ENCODE measurements at regions not wholly inside any gene's neighbourhood (a gene's known extent, or its start where the extent isn't known, plus 50 kb on each side); places are given as distances from the start of the nearest gene placed in this dataset.

DNA sequence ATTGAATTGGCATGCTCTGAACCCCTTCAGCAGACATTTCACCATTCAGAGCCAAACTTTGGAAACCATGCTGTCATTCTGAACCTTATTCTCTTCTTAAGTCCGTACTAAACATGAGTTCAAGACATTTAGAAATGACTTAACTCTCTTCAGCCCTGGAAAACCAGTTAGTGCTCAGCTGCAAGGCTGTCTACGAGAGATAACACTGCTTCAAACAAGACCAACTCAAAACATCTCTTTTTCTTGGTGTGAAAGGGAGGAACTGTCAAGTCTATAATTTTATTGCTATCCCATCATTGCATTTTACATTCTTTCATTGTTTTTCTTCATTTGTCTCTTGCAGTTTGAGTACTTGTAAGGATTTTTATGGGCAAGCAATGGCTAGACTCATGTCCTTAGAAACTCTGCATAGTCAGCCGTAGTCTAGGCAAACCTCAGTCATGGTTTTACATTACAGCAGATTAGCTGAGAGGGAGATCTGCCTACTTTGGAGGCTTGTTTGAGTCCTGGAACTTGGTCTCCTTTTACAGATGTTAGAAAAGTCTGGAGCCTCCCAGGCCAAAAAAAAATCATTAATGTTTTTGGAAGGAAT, 120.6 kb upstream of the JADE1 start (continued):
- TF ChIP-seq, protein P1, sequence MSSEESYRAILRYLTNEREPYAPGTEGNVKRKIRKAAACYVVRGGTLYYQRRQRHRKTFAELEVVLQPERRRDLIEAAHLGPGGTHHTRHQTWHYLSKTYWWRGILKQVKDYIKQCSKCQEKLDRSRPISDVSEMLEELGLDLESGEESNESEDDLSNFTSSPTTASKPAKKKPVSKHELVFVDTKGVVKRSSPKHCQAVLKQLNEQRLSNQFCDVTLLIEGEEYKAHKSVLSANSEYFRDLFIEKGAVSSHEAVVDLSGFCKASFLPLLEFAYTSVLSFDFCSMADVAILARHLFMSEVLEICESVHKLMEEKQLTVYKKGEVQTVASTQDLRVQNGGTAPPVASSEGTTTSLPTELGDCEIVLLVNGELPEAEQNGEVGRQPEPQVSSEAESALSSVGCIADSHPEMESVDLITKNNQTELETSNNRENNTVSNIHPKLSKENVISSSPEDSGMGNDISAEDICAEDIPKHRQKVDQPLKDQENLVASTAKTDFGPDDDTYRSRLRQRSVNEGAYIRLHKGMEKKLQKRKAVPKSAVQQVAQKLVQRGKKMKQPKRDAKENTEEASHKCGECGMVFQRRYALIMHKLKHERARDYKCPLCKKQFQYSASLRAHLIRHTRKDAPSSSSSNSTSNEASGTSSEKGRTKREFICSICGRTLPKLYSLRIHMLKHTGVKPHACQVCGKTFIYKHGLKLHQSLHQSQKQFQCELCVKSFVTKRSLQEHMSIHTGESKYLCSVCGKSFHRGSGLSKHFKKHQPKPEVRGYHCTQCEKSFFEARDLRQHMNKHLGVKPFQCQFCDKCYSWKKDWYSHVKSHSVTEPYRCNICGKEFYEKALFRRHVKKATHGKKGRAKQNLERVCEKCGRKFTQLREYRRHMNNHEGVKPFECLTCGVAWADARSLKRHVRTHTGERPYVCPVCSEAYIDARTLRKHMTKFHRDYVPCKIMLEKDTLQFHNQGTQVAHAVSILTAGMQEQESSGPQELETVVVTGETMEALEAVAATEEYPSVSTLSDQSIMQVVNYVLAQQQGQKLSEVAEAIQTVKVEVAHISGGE (CRISPR knock-in tag; IDR thresholded peaks at IDR 0.05), result no peak
- TF ChIP-seq ZNF41 (CRISPR knock-in tag; conservative IDR thresholded peaks at IDR 0.05) (no peak), ZBTB17 (CRISPR knock-in tag; IDR thresholded peaks at IDR 0.05) (no peak), ZNF668 (CRISPR knock-in tag; IDR thresholded peaks at IDR 0.05) (no peak), TCF3 (CRISPR knock-in tag; IDR thresholded peaks at IDR 0.05) (peak; percentile 84)

DNA sequence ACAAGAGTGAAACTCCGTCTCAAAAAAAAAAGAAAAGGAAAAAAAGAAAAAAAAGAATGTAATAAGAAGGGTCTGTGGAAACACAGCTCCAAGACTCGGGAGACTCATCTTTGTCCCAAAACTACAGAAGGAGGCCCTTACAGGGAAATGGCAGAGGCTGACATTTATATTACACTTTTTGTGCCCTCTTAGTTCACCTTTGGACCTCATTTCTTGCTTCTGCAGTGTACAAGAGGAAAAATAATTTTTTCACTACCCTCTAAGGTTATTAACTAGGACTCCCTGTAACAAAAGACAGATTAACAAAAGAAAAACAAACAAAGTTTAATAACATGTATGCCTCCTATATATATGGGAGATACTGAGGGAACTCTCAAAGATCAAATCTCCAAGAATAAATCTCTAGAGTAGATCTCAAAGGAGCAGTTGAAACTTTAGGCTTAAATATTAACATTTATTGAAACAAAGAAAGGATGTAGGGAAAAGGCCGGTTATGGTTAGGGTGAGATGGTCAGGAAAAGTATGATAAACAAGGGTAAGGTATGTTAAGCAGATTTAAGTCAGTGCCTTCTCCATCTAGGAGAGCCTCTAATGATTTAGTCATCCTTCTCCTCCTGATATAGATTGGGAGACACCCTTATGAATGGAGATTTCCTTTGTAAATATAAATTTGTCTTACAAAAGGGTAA, 121.3 kb upstream of the JADE1 start:
- ATAC-seq, result peak; percentile 21; the same call in 1 of the 3 replicates
- H3K27ac ChIP-seq (ENCODE audit: extremely low read depth, low read depth, low read length), result peak overlapping the region; percentile 69; the same call in 2 of the 3 replicates
- no peak for DNase-seq (ENCODE audit: extremely low read depth in 1 of 4, low spot score in 3 of 4)
- H3K36me3 ChIP-seq (ENCODE audit: control insufficient read depth, insufficient read depth, low read length), result no peaks in the 10 kb centered on the region
- no TSS peak for BruUV-seq (replicated peaks)
- TF ChIP-seq GABPA (tag; conservative IDR thresholded peaks at IDR 0.05; ENCODE audit: low read depth) (no peak), TBP (optimal IDR thresholded peaks at IDR 0.05; ENCODE audit: low read depth, low read length) (peak; percentile 24)
- TF ChIP-seq, protein P2, sequence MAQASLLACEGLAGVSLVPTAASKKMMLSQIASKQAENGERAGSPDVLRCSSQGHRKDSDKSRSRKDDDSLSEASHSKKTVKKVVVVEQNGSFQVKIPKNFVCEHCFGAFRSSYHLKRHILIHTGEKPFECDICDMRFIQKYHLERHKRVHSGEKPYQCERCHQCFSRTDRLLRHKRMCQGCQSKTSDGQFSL (CRISPR knock-in tag; IDR thresholded peaks at IDR 0.05), result no peak
- TF ChIP-seq, protein P2 (tag; IDR thresholded peaks at IDR 0.05), result no peak
- H4K20me1 ChIP-seq (replicated peaks; ENCODE audit: control insufficient read depth, insufficient read depth, low read length), result no peaks in the 10 kb centered on the region
- H3K4me2 ChIP-seq (ENCODE audit: insufficient read depth, low read length), result peak overlapping the region; percentile 28; the same call in 1 of the 2 replicates
- in situ Hi-C loops (cut with MboI), result no loop called here
- peak overlapping the region in 1 of 2 experiments; percentile 21; a peak in 1 of 4 replicates for H3K9ac ChIP-seq (ENCODE audit: insufficient read depth in 1 of 2, low read depth in 2 of 2, low read length in 2 of 2)
- no peaks in the 10 kb centered on the region for H3K9me1 ChIP-seq (ENCODE audit: control insufficient read depth, insufficient read depth, low read length)
- ChIA-PET POLR2A (interaction anchor here (0.7 to 1.5 kb wide), 4 partner anchors 9 to 123 kb away, joined by 3 to 5 read pairs (median 4); no protein-coding TSS in a partner anchor), CTCF (ENCODE audit: low intra/inter-chr PET ratio) (no interaction called here)
- no peak for FAIRE-seq
- 41% methylated on average over 2 of the region's 3 CpGs for whole genome bisulfite sequencing (ENCODE audit: insufficient coverage, low coverage, missing lambda C conversion rate)
- peaks cover 0 to 9% of the 10 kb centered on the region in 2 experiments; a peak in 3 of 5 replicates for H3K4me1 ChIP-seq (replicated peaks in 1 of 2; ENCODE audit: control insufficient read depth in 2 of 2, insufficient read depth in 2 of 2, low read length in 2 of 2)
- intact Hi-C loops (cut with micrococcal nuclease), result no loop called here
- H3K79me2 ChIP-seq (ENCODE audit: control insufficient read depth, insufficient read depth, low read length), result no peaks in the 10 kb centered on the region
- H2AFZ ChIP-seq (ENCODE audit: low read depth, low read length), result peak overlapping the region; percentile 65
- no peaks in the 10 kb centered on the region for H3K27me3 ChIP-seq (ENCODE audit: control insufficient read depth in 2 of 2, insufficient read depth in 2 of 2, low read length in 2 of 2)
- no peak overlapping the region for H3K4me3 ChIP-seq
- peaks cover 20% of the 10 kb centered on the region for H3K9me3 ChIP-seq (replicated peaks; ENCODE audit: control insufficient read depth, insufficient read depth, low read depth, low read length)
